ENCODE measurements at regions not wholly inside any gene's neighbourhood (a gene's known extent, or its start where the extent isn't known, plus 50 kb on each side); places are given as distances from the start of the nearest gene placed in this dataset.

- DNase-seq (ENCODE audit: low spot score) = peak; percentile 6
Observed at GRCh38 chr13:111516712-111517640, 196.5 kb downstream of the TEX29 start.

DNA sequence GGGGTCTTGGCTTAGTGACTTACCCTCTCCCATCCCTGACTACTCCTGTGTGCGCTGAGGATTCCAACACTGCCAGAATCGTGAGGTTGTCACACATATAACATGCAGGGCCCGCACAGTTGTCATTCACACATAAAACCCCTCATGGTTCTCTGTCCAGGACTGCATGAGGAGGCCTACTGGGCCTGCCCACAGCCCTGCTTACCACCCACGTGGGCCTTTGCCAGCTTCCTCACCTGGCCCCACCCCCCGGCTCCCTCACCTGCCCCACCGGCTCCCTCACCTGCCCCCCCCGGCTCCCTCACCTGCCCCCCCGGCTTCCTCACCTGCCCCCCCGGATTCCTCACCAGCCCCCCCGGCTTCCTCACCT lies 197.2 kb downstream of the TEX29 start:
- DNase-seq (ENCODE audit: low spot score) = no peak

GRCh38 chr13:111518161-111518792 lies 197.8 kb downstream of the TEX29 start:
- no peak for DNase-seq (ENCODE audit: low spot score)

DNA sequence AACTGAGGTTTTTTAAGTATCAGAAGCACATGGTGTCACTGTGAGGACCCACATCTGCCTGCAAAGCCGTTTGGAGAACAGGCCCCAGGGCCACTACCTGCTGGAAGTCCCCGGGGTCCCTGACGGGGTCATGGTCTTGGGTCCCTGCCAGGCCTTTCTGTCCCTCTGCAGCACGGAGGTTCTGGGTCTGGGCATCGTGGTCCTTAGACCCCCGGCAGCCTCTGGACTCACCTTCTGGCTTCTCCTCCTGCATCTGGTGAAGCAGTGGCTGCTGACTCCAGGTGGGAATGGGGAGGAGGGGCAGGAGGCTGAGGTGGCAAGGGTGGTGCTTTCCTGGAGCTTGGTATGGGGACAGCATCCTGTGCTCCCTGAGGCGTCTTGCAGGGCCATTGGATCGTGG lies 198.6 kb downstream of the TEX29 start:
- DNase-seq (ENCODE audit: low spot score) = no peak

- DNase-seq (ENCODE audit: low spot score) = no peak
Observed at GRCh38 chr13:111519490-111520170, 199.2 kb downstream of the TEX29 start.

- DNase-seq (ENCODE audit: low spot score) = no peak
Observed at GRCh38 chr13:111521030-111521429, 200.6 kb downstream of the TEX29 start.

GRCh38 chr13:111521691-111522229 lies 201.3 kb downstream of the TEX29 start:
- no peak for DNase-seq (ENCODE audit: low spot score)

GRCh38 chr13:111525320-111526118 lies 205.1 kb downstream of the TEX29 start:
- DNase-seq (ENCODE audit: low spot score) = no peak

- DNase-seq (ENCODE audit: low spot score) = no peak
Observed at GRCh38 chr13:111526922-111527321, 206.5 kb downstream of the TEX29 start.

DNA sequence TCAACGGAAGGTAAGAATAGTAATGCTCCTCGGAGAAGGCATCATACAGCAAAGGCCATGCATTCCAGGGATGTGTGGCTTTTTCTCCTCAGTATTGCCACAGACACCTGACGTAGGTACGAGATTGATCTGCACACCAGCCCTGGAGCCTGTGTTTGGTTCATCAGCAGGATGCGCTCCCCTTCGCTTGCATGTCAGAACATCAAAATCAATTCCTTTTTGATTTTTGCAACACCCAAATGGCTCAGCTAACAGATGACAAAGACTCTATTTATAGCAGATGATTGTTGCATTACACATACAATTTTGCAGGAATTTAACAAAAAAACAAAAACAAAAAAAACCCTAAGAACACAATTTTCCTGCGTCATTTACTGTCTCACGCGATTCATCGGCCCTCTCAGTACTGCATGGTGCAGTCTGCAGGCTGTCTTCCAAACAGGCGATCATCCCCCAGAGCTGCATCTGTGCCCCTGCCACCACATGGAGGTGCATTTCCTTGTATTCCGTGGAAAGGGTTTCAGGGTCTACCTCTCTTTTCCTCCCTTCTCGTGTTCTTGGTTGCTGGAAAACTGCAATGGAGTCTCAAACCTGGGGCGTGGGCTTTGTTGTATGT lies 207.3 kb downstream of the TEX29 start:
- DNase-seq (ENCODE audit: low spot score) = no peak

DNA sequence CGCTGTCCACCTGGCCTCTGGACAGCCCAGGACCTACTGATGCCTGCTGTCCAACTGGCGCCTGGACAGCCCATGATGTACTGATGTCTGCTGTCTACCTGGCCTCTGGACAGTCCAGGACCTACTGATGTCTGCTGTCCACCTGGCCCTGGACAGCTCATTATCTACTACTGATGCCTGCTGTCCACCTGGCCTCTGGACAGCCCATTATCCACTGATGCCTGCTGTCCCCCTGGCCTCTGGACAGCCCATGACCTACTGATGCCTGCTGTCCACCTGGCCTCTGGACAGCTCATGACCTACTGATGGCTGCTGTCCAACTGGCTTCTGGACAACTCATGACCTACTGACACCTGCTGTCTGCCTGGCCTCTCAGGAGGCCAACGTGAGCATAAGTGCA lies 208.1 kb downstream of the TEX29 start:
- no peak for DNase-seq (ENCODE audit: low spot score)

- DNase-seq (ENCODE audit: low spot score) = no peak
Observed at GRCh38 chr13:111530137-111530870, 209.9 kb downstream of the TEX29 start.

GRCh38 chr13:111531505-111531904 lies 211.1 kb downstream of the TEX29 start:
- DNase-seq (ENCODE audit: low spot score) = peak; percentile 80

DNA sequence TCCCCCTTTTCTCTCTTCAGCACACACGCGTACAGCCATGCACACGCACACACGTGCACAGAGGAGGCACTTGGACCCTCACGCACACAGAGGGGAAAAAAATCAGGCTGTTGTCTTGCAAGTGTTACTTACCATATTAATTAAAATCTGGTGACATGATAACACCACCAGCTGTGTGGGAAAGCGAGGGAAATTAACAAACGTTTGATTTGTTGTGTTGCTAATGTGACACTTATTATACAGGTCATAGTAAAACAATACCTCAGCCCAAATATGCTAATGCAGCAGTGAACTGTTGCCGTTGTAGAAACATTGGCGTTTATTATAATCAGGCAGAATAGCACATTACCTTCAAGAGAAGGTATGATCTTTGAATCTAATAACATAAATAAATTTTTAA lies 211.7 kb downstream of the TEX29 start:
- DNase-seq (ENCODE audit: low spot score) = no peak

DNA sequence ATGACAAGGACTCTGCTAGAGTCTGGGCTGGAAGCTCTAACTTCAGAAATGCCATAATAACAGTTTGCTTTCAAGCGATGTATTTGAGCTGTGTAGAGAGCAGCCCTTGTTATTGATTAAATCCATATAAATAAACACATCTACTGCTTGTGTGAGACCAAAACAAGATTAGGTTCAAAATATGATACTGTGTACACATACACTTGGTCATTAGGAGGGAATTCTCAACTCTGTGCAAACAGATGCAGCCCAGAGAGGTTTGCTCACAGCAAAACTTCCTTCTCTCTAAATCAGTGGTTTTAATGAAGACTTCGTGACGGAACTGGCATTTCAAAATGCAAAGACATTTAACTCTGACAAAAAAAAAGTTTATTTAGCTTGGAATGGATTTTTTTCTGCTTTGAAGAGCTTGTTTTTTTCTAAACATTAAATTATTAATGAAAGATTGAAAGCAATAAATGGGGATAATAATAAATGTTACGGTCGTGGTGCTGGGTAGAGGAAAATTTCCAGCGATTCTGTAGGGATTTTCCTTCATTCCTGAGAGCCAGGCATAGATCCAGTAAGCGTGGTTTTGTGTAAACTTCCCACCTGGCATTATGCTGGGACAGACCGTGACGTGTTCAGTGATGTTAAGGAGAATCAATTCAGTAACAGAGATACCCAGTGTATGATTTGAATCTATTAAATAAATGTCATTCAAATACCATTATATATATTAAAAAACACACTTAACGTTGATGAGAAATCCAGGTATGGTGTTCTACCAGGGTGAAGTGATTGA lies 213.7 kb downstream of the TEX29 start:
- no peak for DNase-seq (ENCODE audit: low spot score)

DNA sequence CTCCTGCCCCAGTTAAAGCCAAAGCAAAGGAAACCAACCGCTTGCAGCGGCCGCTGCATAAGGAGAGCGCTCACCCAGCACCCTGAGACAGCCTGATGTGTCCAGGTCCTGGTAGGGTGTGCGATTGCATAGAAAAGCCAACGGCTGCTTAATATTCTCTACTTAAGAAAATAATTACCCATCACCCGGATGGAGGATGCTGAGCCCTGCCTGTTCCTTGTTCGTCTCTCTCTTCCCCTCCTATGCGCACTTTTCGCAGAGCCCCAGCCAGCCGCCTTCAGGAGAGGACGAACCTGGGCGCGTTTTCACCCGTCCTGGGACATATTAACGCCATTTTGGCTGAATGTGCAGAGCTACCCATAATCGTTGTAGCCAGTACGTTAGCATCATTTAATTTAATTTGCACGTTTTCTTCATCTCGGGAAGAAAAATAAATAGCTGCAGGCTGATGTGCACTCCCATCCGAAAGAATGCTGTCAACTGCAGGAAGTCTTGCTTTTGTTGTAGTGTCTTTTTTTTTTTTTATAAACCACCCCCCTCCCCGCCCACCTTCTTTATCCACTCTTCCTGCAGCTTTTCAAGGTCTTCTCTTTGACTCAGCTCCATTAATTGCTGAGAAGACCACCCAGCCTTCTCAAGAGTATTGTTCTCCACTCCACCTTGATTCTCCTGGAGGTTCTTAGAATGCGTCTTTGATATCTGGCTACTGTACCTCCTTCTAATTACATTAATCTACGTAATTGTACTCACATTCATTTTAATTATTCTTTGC lies 214.5 kb downstream of the TEX29 start:
- no peak for DNase-seq (ENCODE audit: low spot score)

- no peak for DNase-seq (ENCODE audit: low spot score)
Observed at GRCh38 chr13:111535523-111535811, 215.0 kb downstream of the TEX29 start.

DNA sequence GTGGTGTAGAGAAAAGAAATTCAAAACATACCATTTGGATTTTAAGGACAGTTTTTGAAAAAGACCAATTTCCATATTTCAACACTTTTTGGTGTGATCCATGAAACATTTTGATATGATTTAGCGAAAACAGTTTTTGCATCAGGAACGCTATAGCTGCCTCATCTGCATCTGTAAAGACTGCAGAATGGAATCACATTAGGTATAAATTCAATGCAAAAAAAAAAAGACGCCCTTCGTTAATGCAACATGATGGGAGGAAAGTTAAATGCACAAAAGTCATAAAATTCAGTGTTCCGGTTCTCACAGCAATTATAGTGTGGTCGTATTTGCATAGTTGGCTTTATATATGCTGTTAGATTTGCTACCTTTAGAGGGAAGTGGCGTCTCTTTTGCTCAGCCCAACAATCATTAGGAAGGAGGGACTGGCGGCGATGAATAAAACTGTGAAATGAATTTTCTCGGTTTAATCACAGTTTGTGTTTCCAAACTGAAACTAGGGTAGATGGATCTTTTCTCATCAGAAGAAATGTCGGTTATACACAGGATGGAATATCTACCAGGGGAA lies 215.7 kb downstream of the TEX29 start:
- DNase-seq (ENCODE audit: low spot score) = no peak
